GM12874 (cell line): ENCODE measurements at regions not wholly inside any gene's neighbourhood (a gene's known extent, or its start where the extent isn't known, plus 50 kb on each side); places are given as distances from the start of the nearest gene placed in this dataset.

Source experiments
- TF ChIP-seq, protein P1 (sequence below): IDR thresholded peaks from 2 replicates; pipeline ENCODE4 v1.5.1; 2011; ENCODE audit warnings: low read depth, mild to moderate bottlenecking, control low read depth, low read length, moderate library complexity; ENCODE audit not compliant: insufficient read depth

DNA sequence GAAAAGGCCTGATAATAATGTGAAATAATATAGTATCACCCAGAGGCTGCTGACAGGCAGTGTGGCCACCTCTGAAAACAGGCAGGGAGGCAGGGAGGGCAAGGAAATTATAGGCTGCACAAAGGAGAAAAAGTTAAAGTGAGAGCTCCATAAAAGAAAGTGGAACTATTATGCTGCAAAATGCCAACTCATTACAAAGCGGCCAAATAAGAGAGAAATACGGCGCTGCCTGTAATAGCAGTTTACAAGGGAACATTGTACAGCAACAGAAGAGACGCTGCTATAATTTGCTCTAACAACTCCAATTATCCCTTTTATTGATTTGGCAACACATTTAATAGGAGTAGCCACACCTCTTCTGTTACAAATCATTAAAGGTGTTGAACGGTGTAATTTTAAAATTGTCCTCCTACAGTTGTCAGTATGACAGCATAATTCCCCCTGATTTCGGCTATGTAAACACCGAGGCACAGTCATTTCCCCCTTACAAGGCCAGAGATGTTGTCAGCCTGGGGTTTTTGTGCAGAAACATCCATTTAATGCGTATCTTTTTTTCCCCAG, 120.3 kb downstream of the MRM1 start:
- TF ChIP-seq, protein P1, sequence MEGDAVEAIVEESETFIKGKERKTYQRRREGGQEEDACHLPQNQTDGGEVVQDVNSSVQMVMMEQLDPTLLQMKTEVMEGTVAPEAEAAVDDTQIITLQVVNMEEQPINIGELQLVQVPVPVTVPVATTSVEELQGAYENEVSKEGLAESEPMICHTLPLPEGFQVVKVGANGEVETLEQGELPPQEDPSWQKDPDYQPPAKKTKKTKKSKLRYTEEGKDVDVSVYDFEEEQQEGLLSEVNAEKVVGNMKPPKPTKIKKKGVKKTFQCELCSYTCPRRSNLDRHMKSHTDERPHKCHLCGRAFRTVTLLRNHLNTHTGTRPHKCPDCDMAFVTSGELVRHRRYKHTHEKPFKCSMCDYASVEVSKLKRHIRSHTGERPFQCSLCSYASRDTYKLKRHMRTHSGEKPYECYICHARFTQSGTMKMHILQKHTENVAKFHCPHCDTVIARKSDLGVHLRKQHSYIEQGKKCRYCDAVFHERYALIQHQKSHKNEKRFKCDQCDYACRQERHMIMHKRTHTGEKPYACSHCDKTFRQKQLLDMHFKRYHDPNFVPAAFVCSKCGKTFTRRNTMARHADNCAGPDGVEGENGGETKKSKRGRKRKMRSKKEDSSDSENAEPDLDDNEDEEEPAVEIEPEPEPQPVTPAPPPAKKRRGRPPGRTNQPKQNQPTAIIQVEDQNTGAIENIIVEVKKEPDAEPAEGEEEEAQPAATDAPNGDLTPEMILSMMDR: no peak

GRCh38 chr17:36722121-36722902, 120.9 kb downstream of the MRM1 start:
- TF ChIP-seq, protein P1: no peak

GRCh38 chr17:36722903-36723263, 121.5 kb downstream of the MRM1 start:
- TF ChIP-seq, protein P1: no peak

DNA sequence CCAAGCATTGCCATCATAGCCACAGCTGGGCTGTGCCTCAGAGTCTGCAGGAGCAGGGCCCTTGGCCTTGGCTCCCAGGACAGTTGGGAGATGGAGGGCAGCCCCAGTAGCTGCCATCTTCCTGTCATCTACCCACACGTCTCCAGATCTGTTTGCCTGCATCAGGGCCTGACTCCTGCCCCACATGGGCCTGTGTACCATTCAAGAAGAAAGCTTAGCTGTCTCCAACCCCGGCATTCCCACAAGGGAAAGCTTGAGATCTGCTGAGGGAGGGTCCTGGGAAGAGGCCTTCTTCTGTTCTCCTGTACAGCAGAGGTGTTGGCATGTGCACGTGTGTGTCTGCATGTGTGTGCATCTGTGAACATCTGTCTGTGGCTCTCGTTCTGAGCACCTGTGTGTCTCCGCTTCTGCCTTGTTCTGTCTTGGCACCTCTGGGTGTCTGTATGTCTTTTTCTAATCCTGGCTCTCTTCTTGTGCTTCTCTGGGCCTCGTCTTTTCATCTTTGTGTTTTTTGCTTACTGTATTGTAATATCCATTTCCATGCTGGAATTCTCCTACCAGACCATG, 122.2 kb downstream of the MRM1 start:
- TF ChIP-seq, protein P1: no peak

DNA sequence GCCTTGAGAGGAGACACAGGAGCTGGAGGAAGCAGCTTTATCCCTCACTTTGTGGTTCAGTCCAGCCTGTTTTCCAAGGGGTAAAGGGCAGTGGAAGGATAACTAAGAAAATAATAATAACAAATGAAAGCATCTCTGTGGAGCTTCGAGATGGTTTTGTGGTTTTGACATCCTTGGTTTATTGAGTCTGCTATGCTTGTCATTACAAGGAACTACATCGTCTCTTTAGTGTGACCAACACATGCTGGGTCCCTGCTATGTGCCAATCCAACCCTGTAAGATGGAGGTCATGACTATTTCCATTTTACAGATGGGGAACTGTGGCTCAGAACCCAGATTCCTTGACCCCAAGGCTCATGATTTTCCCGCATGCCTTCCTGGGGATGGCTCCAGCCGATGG, 124.8 kb downstream of the MRM1 start:
- TF ChIP-seq, protein P1: no peak

DNA sequence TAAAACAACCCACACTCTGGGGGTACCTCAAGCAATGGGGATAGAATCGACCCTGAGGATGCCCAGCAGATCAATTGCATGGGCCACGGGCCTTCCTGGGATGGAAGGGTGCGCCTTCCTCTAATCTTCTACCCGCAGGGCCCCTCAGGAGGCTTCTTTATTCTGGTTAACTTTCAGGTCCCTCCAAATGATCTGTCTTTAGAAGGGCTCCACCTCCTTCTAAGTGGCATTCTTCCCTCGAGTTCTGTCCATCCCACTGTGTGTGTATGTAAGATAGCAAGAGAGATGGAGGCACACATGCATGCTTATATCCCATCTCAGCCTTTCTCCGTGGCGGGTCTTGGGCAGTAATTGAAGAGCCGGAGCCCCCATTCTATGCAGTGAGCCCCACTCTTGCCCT, 125.7 kb downstream of the MRM1 start:
- TF ChIP-seq, protein P1: no peak

DNA sequence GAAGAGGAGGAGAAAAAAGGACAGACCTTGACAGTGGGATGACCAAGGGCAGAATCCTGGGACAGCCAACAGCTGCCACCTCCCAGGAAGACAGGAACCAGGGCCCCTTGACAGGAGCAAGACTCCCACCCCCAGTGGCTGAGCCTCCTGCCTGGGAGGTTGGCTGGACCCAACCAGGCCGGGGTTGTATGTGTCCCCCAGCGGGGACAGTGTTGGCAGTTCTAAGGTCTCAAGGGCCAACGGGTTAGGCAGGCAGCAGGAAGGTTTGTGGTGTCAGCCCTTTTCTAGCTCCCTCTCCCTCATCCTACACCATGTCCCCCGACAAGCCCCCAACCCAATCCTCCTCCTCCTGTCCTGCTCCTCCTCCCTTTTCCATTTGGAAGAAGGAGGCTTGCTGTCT, 126.2 kb downstream of the MRM1 start:
- TF ChIP-seq, protein P1: no peak
